NCI-H1048 (cell line): ENCODE measurements at regions not wholly inside any gene's neighbourhood (a gene's known extent, or its start where the extent isn't known, plus 50 kb on each side); places are given as distances from the start of the nearest gene placed in this dataset.

Experiments used
- DNase-seq: peaks from one replicate; lab custom pipeline; 2025; lab: John Stamatoyannopoulos, UW

DNA sequence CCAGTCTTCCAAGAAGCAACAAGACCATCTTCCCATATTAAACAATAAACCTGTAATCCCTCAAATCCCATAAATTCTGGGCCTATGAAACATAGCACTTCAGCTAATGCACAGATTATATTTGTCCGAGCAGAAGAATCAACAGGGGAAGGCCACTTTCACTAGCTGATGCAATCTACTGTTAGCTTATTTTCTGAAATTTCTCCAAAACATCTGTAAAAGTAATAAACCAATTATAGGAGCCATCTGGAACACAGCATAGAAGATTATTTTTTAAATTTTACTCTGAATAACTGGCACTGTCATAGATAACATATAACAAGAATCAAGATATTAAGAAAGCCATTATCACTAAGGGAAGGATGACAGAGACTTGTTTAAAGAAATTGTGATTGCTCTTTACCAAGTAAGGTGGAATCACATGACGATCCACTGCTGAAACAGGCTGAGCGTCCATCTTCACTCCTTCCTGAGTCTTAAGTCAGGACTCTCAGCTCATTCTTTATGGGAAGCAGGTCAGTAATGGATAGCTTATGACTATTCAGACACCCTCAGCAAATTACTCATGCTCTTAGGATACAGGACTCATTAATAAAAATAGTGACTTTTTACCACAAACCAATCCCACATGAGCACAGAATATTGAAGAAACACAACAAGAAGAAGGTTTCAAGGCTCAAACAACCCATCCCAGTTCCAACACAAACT is 719.5 kb downstream of the XPNPEP1 start:
- DNase-seq, result no peak

DNA sequence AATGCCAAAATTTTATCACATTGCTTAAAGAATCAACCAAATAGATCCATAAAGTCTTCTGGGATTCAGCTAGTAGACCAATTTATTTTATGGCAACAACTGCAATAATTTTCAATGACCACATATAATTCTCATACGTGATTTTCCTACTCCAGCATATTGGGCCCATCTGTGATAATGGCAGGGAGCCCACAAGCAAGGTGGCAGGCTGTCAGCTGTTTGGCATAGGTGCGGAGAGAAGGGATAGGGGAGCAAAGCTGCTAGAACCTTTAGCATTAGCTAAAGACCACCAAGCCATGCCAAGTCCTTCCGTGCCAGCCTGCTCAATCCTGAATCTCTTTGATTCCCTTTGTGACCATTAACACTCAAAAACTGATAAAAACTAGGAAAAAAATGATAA is 721.2 kb downstream of the XPNPEP1 start:
- no peak for DNase-seq

DNA sequence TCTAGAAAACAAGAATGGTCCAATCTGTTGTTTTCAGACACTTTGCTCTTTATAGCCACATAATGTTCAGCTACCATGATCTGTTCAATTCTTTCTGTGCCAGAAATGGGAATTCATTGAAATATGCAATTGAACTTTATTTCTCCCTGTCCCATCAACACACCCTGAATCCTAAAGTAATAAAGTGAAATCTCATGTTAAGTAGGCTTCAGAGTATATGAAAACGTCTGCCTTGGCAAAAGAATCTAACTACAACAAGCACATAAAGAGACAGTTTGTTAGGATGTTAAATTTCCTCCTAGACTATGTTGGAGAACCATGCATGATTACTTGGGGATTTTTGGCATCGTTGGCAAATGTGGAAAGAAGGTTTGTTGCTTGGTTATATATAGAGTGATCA is 722.7 kb downstream of the XPNPEP1 start:
- no peak for DNase-seq

DNA sequence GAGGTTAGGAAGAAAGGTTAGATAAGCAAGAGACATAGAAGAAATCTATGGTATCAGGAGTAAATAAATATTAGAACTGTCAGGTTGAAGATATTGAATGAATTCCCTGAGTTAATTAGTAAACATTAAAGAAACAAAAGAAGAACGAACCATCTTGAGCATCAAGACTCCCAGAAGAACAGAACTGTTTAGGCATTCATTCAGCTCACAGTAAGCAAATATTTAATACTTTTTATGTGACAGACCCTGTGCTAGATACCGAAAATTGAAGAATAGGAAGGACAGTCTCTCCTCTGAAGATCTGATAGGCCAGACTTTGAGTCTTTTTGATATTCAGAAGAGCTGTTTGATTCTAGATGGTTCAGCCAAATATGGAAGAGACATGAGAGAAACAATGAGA is 731.5 kb downstream of the XPNPEP1 start:
- DNase-seq, result no peak

DNA sequence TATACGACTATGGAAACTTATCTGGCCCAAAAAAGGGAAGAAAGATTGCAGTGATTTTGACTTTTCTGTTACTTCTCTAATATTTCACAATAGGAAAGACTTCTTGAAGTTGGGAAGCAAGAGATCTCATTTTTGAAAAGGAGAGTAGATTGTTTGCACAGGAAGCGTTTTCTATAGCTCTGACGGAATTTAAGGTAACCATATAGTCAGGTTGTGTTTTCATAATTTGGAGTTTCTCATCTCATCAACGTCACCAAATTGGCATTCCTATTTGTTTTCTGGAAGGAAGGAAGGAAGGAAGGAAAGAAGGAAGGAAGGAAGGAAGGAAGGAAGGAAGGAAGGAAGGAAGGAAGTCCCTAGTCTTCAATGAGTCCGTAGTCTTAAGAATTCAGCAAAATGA is 732.0 kb downstream of the XPNPEP1 start:
- no peak for DNase-seq

DNA sequence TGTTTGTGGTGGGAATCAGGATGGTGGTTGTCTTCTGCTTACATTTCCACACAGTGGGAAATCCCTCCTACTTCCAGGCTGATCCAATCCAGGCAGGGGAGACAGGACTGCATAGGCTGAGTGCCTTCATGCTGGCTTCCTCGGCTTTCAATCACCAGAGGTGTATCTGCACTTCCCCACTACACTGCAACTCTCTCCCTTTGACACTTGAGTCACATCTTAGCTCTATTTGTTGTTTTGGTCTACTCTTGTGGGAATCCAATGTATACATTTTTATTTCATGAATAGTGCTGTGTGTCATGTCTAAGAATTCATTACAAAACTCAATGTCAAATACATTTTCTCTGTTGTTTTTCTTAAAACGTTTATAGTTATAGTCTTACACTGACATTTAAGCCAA is 735.6 kb downstream of the XPNPEP1 start:
- DNase-seq, result no peak

DNA sequence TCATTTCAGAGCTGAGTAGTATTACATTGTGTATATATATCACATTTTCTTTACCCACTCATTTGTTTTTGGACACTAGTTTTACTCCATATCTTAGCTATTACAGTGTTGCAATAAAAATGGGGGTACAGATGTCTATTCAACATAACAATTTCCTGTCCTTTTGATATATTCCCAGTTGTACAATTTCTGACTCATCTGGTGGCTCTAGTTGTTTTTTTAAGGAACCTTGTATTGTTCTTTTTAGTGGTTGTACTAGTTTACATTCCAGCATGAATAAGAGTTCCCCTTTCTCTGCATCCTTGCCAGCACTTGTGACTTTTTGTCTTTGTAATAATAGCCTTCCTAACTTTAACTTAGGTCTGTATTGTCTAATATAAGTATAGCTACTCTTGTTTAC is 739.9 kb downstream of the XPNPEP1 start:
- DNase-seq, result no peak

DNA sequence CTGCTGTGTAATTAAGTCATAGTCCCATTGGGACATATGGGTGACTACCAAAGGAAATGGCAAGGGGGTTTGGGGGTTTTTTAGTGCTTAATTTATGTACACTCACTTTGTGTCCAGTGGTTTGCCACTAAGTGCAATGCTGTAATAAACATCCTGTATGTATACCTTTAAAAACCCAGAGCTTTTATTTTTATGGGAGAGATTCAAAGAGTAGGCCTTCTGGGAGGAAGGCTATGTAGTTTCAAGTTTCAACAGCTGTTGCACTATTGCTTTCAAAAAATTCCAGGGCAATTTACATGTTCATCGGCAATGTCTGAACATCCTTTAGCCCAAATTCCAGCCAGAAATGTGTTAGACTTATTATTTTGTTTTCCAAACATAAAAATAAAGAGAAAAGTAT is 744.7 kb downstream of the XPNPEP1 start:
- DNase-seq, result no peak

DNA sequence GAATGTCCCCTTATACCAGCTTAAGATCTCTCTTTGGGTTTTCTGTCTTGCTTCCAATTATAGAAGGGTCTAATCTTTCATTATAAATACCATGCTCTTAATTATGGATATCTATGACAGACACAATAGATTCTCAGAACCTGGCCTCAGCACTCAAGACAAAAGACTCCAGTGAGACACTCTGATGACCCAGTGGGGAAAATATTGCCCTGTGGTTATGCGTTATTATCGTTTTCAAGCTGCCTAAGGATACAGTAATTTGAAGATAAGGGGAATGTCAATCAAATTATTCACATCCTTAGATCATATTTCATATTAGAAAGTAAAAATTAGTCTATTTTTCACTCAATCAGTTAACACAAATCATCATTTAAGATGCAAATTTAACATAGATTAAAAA is 748.8 kb downstream of the XPNPEP1 start:
- no peak for DNase-seq

DNA sequence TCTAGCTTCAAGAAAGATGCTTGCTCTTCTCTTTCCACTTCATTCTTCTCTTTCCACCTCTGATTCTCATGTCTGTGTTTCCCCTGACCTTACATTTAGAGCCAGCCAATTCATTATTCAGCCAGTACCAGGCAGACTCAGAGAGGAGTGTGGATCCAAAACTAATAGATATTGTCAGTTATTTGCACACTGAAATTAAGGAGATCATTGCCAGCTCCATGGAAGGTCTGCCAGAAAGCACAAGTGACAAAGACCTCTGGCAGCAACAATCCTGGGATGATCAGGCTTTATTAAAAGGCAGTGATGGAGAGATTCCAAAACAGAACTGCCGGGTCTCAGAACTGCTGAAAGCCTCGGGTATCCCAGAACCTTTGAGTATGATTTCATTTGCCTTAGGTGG is 749.4 kb downstream of the XPNPEP1 start:
- DNase-seq, result no peak

DNA sequence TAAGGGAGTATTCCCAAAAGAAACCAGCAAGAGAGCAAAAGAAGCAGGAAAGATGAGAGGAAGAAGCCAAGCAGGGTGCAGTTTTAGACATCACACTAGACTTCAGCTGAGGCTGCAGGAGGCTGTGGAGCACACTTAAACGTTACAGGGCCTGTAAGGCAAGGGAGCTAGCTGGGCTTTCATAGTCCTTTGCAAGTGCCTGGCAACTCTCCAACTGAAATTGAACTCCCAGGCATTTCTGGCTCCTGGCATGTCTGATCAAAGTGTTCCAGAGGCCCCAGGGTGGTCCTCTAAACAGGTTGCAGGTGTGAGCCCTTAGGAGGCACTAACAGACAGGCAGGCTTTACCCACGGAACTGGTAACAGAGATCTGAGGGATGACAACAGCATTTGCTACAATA is 750.2 kb downstream of the XPNPEP1 start:
- DNase-seq, result no peak

DNA sequence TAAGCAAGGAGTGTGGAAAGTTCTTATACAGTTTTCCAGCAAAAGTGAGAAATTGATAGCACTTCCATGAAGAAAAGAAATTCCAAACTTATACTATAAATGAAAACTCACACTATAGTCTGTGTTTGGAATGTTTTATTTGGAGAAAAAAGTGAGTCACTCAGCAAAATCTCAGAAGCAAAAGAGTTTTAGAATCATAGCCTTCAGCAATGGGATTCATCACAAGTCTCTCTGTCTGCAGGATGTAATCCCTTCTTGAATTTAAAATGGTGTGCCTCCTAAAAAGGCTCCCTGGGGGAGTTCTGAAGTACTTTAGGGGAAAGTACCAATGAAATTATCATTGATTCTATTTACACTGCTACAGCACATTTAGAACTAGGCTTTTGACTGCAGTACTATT is 756.4 kb downstream of the XPNPEP1 start:
- DNase-seq, result no peak

DNA sequence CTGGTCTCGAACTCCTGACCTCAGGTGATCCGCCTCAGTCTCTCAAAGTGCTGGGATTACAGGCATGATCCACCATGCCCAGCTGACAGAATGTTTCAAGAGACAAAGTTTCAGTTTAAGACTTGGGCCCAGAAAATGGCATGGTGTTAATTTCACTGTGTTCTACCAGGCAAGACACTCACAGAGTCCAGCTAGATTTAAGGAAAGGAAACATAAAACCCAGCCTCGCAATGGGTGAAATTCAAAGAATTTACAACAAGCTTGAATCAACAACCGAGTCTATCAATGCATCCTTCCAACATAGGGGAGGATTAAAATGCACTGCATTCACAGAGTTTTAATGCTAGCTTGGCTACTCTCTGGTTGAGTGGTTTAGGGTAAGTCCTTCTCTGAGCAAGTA is 764.0 kb downstream of the XPNPEP1 start:
- no peak for DNase-seq

DNA sequence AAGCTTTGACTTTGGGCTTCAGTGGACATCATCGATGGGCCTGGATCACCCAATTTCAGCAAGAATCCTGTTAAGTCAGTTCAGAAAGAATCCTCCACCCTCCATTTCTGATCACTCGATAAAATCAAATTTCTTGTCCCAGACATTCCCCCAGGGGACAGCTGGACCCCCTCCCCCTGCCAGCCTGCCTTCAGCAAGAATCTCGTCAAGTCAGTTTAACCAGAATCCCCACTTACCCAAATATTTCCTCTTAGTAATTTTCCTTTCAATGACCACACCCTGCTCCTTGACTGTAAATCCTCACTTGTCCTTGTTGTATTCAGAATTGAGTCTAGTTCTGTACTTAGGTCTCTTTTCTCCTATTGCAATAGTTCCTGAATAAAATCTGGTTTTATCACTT is 766.9 kb downstream of the XPNPEP1 start:
- no peak for DNase-seq

DNA sequence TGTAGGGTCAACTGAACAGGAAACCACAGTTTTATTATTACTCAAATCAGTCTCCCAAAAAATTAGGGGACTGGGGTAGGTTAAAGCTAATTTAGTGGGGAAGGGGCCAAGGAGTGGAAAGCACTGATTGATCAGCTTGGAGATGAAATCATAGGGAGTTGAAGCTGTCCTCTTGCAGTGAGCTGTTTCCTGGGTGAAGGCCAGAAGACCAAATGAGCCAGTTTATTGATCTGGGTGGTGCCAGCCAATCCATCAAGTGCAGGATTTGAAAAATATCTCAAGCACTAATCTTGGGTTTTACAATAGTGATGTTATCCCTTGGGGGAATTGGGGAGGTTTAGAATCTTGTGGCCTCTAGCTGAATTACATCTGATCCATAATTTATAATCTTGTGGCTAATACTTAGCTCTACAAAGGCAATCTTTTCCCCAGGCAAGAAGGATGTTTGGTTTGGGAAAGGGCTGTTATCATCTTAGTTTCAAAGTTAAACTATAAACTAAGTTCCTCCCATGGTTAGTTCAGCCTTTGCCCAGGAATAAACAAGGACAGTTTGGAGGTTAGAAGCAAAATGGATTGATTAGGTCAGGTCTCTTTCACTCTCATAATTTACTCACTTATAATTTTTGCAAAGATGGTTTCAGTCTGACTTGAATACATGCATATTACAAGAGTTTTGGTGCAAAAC is 773.5 kb downstream of the XPNPEP1 start:
- no peak for DNase-seq

DNA sequence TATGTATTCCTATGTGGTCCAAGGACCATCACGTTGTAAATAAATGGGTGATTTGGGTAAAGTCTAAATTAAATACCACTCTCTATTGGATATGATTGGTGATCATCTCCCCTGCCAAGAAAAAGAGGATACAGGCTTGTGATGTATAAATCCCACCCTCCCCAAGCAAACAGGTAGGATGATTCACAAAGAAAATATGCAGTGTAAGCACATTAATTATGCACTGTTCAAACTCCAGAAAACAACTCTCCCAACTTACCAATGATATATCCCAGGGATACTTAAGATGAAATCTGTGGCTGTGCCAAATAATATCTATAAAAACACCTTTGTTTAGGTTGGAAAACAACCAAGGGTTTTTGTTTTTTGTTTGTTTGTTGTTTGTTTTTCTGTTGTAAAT is 795.9 kb downstream of the XPNPEP1 start:
- no peak for DNase-seq

DNA sequence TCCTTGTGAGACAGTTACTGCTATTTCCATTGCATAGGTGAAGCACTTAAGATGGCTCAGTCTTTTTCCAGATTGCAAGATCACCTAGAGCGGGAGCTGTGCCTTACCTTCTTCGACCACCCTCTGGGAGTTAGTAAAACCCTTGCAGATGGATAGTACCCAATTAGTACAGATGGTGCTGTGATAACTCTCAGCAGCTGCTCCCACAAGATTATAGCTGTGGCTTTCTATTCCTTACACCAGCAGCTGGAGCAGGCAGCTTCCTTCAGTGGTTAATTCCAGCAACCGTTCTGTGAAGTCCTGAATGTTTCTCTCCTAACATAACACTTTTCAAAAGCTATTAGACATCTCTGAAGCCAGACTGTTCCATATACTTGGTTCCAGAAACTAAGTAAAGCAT is 796.8 kb downstream of the XPNPEP1 start:
- DNase-seq, result no peak

DNA sequence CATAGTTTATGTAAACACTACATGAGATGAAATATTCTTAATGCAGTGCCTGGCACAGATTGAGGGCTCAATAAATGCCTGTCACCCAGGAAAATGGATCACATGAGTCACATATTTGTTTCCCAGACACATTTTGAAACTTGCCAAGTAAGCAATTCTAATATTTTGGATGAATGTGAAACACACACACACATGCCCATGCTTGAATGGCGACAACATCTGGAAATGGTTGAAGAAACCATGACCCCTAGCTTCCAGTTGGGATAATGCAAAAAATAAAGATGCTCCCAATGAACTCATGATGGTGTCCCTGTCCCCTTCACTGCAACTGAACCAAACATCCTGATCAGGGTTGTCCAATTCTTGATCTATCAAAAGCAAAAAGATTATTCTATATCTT is 797.3 kb downstream of the XPNPEP1 start:
- no peak for DNase-seq

DNA sequence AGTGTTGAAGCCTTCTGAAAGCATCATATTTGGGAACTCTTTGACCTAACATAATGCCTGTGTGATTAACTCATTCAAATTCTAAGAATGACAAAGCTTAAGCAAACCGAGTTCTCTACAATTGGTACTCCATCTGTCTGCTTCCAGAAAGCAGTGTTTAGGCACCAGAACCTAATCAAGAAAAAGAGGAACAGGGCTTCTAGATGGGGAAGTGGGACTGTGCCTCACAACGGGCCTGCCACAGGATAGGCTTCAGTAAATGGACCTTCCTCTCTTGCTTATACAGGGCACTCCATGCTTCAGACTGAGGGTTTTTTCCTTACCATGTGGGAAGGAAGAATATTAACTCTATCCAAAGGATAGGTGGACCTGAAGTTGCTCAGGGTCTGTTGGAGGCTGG is 808.1 kb downstream of the XPNPEP1 start:
- no peak for DNase-seq

DNA sequence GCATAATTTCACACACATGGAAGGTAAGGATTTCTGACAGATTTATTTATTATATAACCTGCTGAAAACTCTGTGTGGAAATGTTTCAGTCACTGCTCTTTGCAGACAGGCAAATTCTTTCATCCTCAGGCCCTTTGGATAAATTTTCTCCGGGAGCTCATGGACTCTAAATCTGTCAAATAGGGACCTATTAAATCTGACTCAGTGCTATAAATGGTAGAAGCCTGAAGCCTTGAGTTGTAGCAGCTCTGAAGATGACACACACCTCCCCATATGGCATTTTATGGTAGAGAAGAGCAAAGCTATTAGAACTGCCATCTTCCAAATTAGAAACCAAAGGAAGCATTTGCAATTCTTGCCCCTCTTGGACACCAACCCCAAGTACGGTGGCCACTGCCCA is 808.7 kb downstream of the XPNPEP1 start:
- no peak for DNase-seq

DNA sequence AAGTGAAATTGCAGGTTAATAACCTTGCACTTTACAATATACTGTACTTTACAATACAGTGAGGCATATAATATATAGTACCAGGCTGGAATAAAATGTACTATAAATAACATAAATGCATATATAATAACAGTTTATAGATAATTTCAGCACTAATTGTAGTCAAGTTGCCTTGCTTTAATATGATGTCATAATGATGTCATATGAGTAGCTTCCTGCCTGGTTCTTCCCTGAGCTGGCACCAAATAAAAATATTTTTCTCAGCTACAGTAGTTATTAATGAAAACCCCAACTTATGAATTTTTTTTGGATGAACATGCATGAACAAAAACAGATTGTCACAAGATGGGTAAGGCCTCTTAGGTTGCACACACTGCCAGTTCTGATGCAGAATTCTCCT is 816.7 kb downstream of the XPNPEP1 start:
- DNase-seq, result no peak

DNA sequence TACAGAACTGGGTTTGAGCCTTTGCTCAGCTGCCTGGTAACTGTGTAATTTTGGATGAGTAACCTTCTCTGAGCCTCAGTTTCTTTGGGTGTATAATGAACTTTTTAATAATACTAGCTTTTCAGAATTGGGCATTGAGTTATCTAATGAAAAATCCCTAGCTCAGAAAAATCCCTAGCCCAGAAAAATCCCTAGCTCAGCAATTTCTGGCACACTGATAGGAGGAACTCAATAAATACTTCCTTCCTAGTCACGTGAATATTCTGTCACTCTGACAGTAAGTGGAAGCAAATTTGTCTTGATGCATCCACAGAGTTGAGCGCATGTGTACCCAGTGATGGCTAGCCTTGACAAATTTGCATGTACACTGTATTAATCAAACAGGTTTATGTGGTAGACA is 817.6 kb downstream of the XPNPEP1 start:
- DNase-seq, result no peak

DNA sequence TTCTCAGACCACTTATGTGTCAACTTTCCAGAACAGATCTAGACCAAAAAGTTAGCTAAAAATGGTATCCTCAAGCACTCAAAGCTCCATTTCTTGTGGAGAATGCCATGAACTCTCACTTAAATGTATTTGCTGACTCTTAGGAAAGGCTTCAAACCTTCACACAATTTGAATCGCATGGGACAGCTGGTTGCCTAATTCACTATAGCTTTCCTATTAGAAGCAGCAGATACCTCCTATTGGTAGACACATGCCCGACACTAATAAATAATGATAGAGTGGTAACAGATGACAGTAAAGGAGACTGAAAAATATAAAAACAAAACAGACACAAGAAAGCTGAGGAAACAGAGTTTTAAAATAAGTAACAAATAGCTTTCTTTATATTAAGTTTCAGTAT is 818.5 kb downstream of the XPNPEP1 start:
- DNase-seq, result no peak

DNA sequence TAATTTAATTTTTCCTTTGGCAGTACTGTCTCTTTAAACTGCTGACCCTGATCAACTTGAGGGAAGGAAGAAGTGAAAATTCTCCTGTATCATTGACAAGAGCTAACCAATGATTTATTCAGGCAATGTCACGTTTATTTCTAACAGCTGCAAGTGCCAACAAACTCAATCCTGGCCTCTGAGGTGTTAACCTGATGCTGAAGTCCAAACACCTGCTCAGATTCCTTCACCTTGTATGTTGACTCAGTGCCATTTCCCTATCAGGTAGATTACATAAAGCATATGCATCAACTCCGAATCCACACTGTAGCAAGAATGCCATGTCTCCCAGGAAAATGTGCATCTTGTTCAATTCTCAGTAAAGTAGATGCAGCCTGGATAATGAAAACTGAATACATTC is 820.0 kb downstream of the XPNPEP1 start:
- DNase-seq, result no peak
